H54 (cell line): ENCODE measurements at regions not wholly inside any gene's neighbourhood (a gene's known extent, or its start where the extent isn't known, plus 50 kb on each side); places are given as distances from the start of the nearest gene placed in this dataset.

ENCODE experiments used
- DNase-seq: peaks from one replicate; pipeline ENCODE4 v3.0.0; 2011; ENCODE audit warnings: low spot score, mixed read lengths; ENCODE audit not compliant: insufficient read length
- FAIRE-seq: peaks from 3 replicates; lab custom pipeline; 2011; peaks lifted over from hg19 to GRCh38; lab: Jason Lieb, UNC
- POLR2A ChIP-seq: IDR thresholded peaks from 2 replicates; pipeline ENCODE4 v1.6.1; 2011; ENCODE audit warnings: low read depth, mild to moderate bottlenecking, low read length

DNA sequence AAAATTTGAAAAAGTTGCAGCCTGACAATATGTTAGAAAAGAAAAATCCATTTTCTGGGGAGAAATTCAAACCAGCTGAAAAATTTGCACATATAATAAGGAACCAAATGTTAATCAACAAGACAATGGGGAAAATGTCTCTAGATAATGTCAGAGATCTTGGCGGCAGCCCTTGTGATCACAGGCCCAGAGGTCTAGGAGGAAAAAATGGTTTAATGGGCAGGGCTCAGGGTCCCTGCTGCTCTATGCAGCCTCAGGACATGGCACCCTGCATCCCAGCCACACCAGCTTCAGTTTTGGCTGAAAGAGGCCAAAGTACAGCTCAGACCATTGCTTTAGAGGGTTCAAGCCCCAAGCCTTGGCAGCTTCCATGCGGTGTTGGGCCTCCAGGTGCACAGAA is 701.9 kb downstream of the IGSF11 start:
- no peak for TF ChIP-seq POLR2A
- DNase-seq: no peak
- no peak for FAIRE-seq

- DNase-seq (no peak), FAIRE-seq (no peak)
- TF ChIP-seq POLR2A: no peak
Measured at GRCh38 chr3:118337649-118338048, 697.0 kb downstream of the IGSF11 start.

DNA sequence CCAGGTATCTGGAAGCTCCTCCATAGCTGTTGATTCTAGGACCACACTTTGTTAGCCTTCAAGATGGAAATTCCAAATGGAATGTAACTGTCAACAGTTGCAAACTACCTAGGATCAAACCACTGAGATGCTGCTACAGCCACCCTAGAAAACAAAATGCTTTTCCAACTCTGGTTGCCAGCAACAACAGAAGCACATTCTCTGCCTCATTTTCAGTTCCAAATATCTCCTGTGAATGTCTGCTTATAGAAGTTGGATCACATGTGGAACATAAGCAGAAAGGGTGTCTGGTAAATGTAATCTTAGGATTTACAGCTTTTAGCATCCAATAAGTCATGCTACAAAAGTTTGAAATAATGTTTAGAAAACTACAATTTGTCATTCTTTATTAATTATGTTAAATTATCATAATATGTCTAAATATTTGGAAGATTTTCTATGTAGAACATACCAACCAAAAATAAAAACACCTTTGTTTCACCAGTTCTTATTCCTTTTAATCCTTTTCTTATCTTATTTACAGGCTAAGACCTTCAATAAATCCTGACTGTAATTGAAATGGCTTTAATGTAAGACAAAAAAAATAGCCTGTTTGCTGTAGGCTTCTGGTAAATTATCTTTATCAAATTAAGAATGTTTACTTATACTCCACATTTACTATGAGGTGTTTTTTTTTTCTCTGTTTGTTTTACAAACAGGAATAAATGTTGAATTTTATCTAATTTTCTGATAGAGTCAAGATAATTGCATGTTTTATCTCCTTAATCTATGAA is 687.1 kb downstream of the IGSF11 start:
- no peak for DNase-seq
- no peak for FAIRE-seq
- TF ChIP-seq POLR2A: no peak

DNA sequence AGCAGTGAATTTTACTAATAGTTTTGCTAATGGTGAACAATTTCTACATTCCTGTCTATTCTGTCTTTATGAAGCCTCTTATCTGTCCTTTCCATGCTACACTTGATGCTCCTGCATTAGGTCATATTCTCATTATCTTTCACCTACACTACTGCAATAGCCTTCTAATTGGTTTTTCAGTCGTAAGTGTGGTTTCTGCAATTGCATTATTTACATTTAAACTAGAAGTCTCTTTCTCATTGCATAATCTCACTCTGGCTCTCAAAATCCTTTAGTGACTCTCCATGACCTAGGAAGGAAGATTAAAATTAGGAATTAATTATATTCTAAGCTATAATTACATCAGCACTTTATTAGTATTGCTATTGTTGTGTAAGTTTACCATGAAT is 686.5 kb downstream of the IGSF11 start:
- no peak for DNase-seq
- no peak for TF ChIP-seq POLR2A
- no peak for FAIRE-seq

- no peak for TF ChIP-seq POLR2A
- DNase-seq (no peak), FAIRE-seq (no peak)
Measured at GRCh38 chr3:118354556-118354955, 680.1 kb downstream of the IGSF11 start.

- FAIRE-seq (no peak), DNase-seq (no peak)
- TF ChIP-seq POLR2A: no peak
Measured at GRCh38 chr3:118369892-118370491, 664.7 kb downstream of the IGSF11 start.

DNA sequence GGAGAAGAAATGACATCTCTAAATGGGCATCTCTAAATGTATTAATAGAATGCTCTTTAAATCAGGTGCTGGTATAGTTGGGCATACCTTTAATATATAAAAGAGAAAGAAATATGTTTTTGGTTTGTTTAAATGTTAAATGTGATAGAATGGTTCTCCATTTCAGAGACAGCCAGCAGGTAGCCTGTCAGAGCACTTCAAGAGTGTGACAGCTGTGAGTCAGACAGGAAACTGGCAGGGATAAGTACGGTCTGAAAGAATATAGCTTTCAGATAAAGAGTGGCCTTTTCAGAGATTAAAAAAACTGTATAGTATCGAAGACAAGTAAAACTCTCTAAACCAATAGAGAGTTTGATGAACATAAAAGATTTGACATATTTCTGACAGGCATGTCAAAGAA is 654.1 kb downstream of the IGSF11 start:
- DNase-seq: no peak
- no peak for FAIRE-seq
- TF ChIP-seq POLR2A: no peak

DNA sequence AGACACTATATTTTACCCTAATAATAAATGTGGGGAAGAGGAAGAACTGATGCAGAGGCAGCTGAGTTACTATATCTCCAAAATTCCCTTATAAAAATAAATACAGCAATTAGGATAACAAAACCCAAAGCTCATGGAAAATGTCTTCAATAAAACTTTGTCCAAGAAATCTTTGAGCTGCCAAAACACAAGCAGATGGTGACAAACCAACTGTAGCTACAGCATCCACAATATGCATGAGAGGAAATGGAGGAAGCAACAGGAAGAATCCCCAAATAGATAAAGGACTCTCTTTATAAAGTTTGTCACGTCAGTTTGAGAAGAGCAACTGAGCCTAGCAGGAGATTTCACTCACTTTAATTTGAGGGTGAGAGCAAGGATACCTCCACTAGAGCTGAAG is 638.2 kb downstream of the IGSF11 start:
- no peak for DNase-seq
- no peak for FAIRE-seq
- no peak for TF ChIP-seq POLR2A

DNA sequence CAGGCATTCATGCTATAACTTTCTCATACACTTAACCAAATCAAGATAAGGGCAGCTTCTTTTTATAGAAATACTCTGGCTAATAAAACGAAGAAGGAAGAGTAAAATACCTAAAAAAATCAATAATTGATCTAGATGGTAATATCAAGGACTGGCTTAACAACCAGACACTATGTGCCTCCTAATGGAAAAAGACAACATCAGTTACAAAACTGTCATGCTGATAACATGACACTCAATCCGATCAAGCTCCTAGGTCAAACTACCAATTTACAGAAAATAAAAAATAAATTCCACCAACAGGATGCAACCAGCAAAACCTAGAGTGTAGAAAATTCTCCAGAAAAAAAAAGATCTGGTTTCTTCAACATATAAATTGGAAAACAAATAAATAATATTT is 634.6 kb downstream of the IGSF11 start:
- no peak for DNase-seq
- TF ChIP-seq POLR2A: no peak
- FAIRE-seq: no peak

- FAIRE-seq (no peak), DNase-seq (no peak)
- no peak for TF ChIP-seq POLR2A
Measured at GRCh38 chr3:118400886-118401285, 633.8 kb downstream of the IGSF11 start.

DNA sequence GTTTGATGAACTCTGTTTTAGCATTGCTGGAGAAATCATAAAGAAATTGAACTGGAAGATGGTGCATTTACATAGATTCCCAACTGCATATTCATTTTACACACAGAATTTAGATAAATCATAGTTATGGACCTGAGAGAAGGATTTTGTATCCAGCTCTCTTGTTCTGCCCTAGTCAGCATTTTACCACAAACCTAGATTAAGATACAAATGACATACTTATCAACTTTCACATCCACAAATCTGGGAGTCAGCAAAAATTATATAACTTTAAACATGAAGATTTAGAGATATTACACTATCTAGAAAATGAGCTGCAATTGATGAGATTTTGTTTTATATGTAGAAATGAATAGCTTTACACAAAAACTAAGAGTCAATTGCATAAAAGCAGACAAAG is 632.8 kb downstream of the IGSF11 start:
- DNase-seq: no peak
- FAIRE-seq: no peak
- TF ChIP-seq POLR2A: no peak

- no peak for TF ChIP-seq POLR2A
- no peak for DNase-seq
- no peak for FAIRE-seq
Measured at GRCh38 chr3:118402971-118403370, 631.7 kb downstream of the IGSF11 start.

DNA sequence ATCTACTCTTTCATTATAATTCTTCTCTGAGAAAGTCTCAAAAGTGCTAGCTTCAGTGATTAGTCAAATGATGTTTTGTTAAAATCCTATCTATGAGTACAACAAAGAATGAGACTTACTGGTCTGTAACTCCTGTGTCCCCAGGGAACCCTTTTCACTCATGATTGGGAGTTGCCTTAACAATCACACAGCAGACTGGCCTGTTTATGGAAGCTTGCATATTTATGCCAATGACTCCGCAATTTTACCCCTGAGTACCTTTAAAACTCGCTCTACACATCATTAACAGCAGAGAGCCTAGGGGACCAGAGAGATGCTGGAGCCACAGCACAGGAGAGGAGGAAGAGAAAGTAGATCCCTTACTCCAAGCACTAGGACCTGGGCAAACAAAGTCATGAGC is 628.1 kb downstream of the IGSF11 start:
- no peak for FAIRE-seq
- DNase-seq: no peak
- TF ChIP-seq POLR2A: no peak

- DNase-seq: no peak
- FAIRE-seq: no peak
- TF ChIP-seq POLR2A: no peak
Measured at GRCh38 chr3:118408431-118408830, 626.2 kb downstream of the IGSF11 start.

DNA sequence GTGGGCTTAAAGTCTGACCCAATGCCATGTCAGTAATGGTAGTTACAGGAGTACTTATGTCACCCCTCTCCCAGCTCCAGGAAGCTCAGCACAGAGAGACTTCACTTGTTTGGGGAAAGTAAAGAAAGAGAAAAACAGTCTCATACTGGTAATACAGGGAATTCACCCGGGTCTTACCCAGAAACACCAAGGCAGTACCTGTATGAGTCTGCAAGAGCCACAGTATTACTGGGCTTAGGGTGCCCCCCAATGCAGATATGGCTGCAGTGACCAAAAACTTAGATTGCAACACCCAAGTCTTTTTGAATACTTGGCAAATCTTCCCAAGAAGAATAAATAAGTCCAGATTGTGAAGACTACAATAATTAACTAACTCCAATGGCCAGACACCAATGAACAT is 622.1 kb downstream of the IGSF11 start:
- no peak for TF ChIP-seq POLR2A
- DNase-seq: no peak
- no peak for FAIRE-seq
